OCI-LY1 (cell line): ENCODE measurements at regions not wholly inside any gene's neighbourhood (a gene's known extent, or its start where the extent isn't known, plus 50 kb on each side); places are given as distances from the start of the nearest gene placed in this dataset.
A peak's percentile ranks its signal among the peaks of the same experiment; 100 is the strongest.

Experiments
- H2AFZ ChIP-seq: fragments of 200-600 bp; sonication (generic), shearing (Covaris generic); 2 replicates; pipeline ENCODE4 v1.6.0; 2014; ENCODE audit warnings: antibody characterized with exemption, mild to moderate bottlenecking, low read length
- H3F3A ChIP-seq: fragments of 200-600 bp; sonication (generic), shearing (Covaris generic); 2 replicates; pipeline ENCODE4 v1.6.0; 2014; ENCODE audit warnings: mild to moderate bottlenecking, antibody characterized with exemption, low read length, moderate library complexity; ENCODE audit not compliant: insufficient read depth
- H3K27ac ChIP-seq: fragments of 200-600 bp; sonication (generic); 2 replicates; pipeline ENCODE4 v1.5.1; 2014; ENCODE audit warnings: low read length, mixed run types, mild to moderate bottlenecking, low read depth; ENCODE audit not compliant: poor library complexity, severe bottlenecking
- H3K27me3 ChIP-seq: fragments of 200-600 bp; sonication (generic); 2 replicates; pipeline ENCODE4 v1.6.0; 2014; ENCODE audit warnings: antibody characterized with exemption, mild to moderate bottlenecking, low read length, moderate library complexity; ENCODE audit not compliant: insufficient read depth
- H3K36me3 ChIP-seq: fragments of 200-600 bp; sonication (generic); 2 replicates; pipeline ENCODE4 v1.6.1; 2014; ENCODE audit warnings: mild to moderate bottlenecking, antibody characterized with exemption, low read length, moderate library complexity, mixed read lengths; ENCODE audit not compliant: insufficient read depth
- H3K4me1 ChIP-seq: fragments of 200-600 bp; sonication (generic); 2 replicates; pipeline ENCODE4 v1.5.1; 2014; ENCODE audit warnings: mild to moderate bottlenecking, low read length, moderate library complexity; ENCODE audit not compliant: insufficient read depth, severe bottlenecking
- H3K4me2 ChIP-seq: fragments of 200-600 bp; sonication (generic), shearing (Covaris generic); 2 replicates; pipeline ENCODE4 v1.6.1; 2014; ENCODE audit warnings: low read length
- H3K4me3 ChIP-seq: fragments of 200-600 bp; sonication (generic); 2 replicates; pipeline ENCODE4 v1.5.1; 2014; ENCODE audit warnings: low read length, low read depth, mild to moderate bottlenecking, mixed read lengths; ENCODE audit not compliant: poor library complexity, severe bottlenecking
- H3K79me2 ChIP-seq: fragments of 200-600 bp; shearing (Covaris generic); 2 replicates; pipeline ENCODE4 v1.6.1; 2016; ENCODE audit warnings: mixed run types, low read length, mixed read lengths; ENCODE audit not compliant: insufficient read depth
- H3K9ac ChIP-seq: fragments of 200-600 bp; sonication (generic), shearing (Covaris generic); 2 replicates; pipeline ENCODE4 v1.6.1; 2014; ENCODE audit warnings: mild to moderate bottlenecking, low read length, mixed read lengths
- H3K9me2 ChIP-seq: fragments of 200-600 bp; sonication (generic), shearing (Covaris generic); 2 replicates; pipeline ENCODE4 v1.6.1; 2014; ENCODE audit warnings: low read depth, mild to moderate bottlenecking, low read length, mixed read lengths
- H3K9me3 ChIP-seq: fragments of 200-600 bp; shearing (Covaris generic); 2 replicates; pipeline ENCODE4 v1.6.1; 2014; ENCODE audit warnings: low read length, mixed read lengths
- H4K20me1 ChIP-seq: fragments of 200-600 bp; sonication (generic), shearing (Covaris generic); 2 replicates; pipeline ENCODE4 v1.6.0; 2016; ENCODE audit warnings: mild to moderate bottlenecking, low read length; ENCODE audit not compliant: insufficient read depth
- CTCF ChIP-seq: fragments of 200-600 bp; sonication (generic), shearing (Covaris generic); IDR thresholded peaks from 2 replicates; pipeline ENCODE4 v1.5.1; 2017; ENCODE audit warnings: mild to moderate bottlenecking, antibody characterized with exemption, low read length, moderate library complexity, mixed read lengths
- EZH2 ChIP-seq: fragments of 200-600 bp; sonication (generic), shearing (Covaris generic); IDR thresholded peaks from 2 replicates; pipeline ENCODE4 v1.8.0; 2017; ENCODE audit warnings: borderline replicate concordance, mixed run types, mild to moderate bottlenecking, antibody characterized with exemption, low read length, moderate library complexity, mixed read lengths

- Histone ChIP-seq H3K4me1 (peaks cover 54% of the 10 kb centered on the region), H3K4me2 (no peak overlapping the region), H3K36me3 (no peaks in the 10 kb centered on the region), H3F3A (peaks cover 14% of the 10 kb centered on the region; the same call in 1 of the 2 replicates), H3K27me3 (no peaks in the 10 kb centered on the region), H3K9me3 (no peaks in the 10 kb centered on the region), H3K27ac (peak overlapping the region; percentile 98), H3K79me2 (no peaks in the 10 kb centered on the region), H2AFZ (peak overlapping the region; percentile 24; the same call in 1 of the 2 replicates), H3K9me2 (no peaks in the 10 kb centered on the region), H3K9ac (no peak overlapping the region), H4K20me1 (no peaks in the 10 kb centered on the region), H3K4me3 (no peak overlapping the region)
- TF ChIP-seq CTCF (no peak), EZH2 (no peak)
Observed at GRCh38 chr7:25970911-25971310, 181.1 kb upstream of the NFE2L3 start.

- H2AFZ ChIP-seq, result no peak overlapping the region
- H3F3A ChIP-seq, result 0 out of 2 replicates have a peak, but pooled peaks cover 2% of the 10 kb centered on the region
- H3K9ac ChIP-seq, result no peak overlapping the region
- no peaks in the 10 kb centered on the region for H3K79me2 ChIP-seq
- peaks cover 4% of the 10 kb centered on the region; the same call in 1 of the 2 replicates for H3K36me3 ChIP-seq
- H3K9me3 ChIP-seq, result peaks cover 10% of the 10 kb centered on the region
- no peaks in the 10 kb centered on the region for H3K27me3 ChIP-seq
- TF ChIP-seq CTCF (no peak), EZH2 (no peak)
- H3K9me2 ChIP-seq, result no peaks in the 10 kb centered on the region
- no peak overlapping the region for H3K4me3 ChIP-seq
- H3K27ac ChIP-seq, result no peak overlapping the region
- H3K4me2 ChIP-seq, result no peak overlapping the region
- H3K4me1 ChIP-seq, result no peaks in the 10 kb centered on the region
- H4K20me1 ChIP-seq, result no peaks in the 10 kb centered on the region
Observed at GRCh38 chr7:25976630-25977029, 175.4 kb upstream of the NFE2L3 start.

DNA sequence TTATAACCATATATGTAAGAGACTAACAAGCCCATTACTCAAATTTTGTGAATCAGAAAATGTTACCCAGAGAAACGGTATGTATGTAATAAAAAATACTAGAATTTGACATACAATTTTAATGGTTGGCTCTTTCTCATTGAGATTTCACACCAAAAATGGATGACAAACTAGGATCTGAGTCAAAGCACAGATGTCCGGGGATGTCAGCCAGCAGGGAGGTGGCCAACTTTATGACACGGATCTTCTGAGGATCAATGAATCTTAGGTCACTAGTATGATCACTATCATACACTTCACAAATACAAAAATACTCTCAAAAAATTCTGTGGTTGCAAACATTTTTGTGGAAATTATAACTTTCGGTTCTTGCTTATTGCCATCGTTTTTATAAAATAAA is 173.5 kb upstream of the NFE2L3 start:
- no peaks in the 10 kb centered on the region for H3K27me3 ChIP-seq
- no peaks in the 10 kb centered on the region for H3K9me2 ChIP-seq
- no peaks in the 10 kb centered on the region for H3K79me2 ChIP-seq

More for the DNA sequence above, 173.5 kb upstream of the NFE2L3 start:
- Histone ChIP-seq H3K4me1 (no peaks in the 10 kb centered on the region), H3K36me3 (peaks cover 4% of the 10 kb centered on the region; the same call in 1 of the 2 replicates), H2AFZ (no peak overlapping the region), H3K9ac (no peak overlapping the region), H4K20me1 (no peaks in the 10 kb centered on the region), H3K4me2 (no peak overlapping the region), H3K9me3 (peaks cover 10% of the 10 kb centered on the region), H3F3A (no peaks in the 10 kb centered on the region), H3K4me3 (no peak overlapping the region), H3K27ac (no peak overlapping the region)
- no peak for TF ChIP-seq EZH2
- TF ChIP-seq CTCF, result no peak
